H9 (cell line): ENCODE measurements at regions not wholly inside any gene's neighbourhood (a gene's known extent, or its start where the extent isn't known, plus 50 kb on each side); places are given as distances from the start of the nearest gene placed in this dataset.
A peak's percentile ranks its signal among the peaks of the same experiment; 100 is the strongest.

ENCODE experiments used
- DNase-seq: peaks from one replicate; pipeline ENCODE4 v3.0.0-alpha.2; 2017
- H2AFZ ChIP-seq: one replicate; pipeline ENCODE4 v1.6.1; 2013; ENCODE audit warnings: mild to moderate bottlenecking, low read length, control low read depth, moderate library complexity
- H2AK5ac ChIP-seq: 2 replicates; pipeline ENCODE4 v1.6.1; 2013; ENCODE audit warnings: low read length, control low read depth, mixed read lengths; ENCODE audit not compliant: insufficient read length
- H2BK120ac ChIP-seq: one replicate; pipeline ENCODE4 v1.6.1; 2013; ENCODE audit warnings: low read depth, mild to moderate bottlenecking, low read length, control low read depth, inconsistent platforms; ENCODE audit not compliant: poor library complexity, severe bottlenecking
- H2BK12ac ChIP-seq: 2 replicates; pipeline ENCODE4 v1.6.1; 2013; ENCODE audit warnings: low read length, control low read depth, mixed read lengths, low read depth; ENCODE audit not compliant: insufficient read length
- H2BK15ac ChIP-seq: 2 replicates; pipeline ENCODE4 v1.6.1; 2013; ENCODE audit warnings: low read depth, low read length, control low read depth
- H2BK20ac ChIP-seq: one replicate; pipeline ENCODE4 v1.6.1; 2013; ENCODE audit warnings: low read depth, mild to moderate bottlenecking, low read length, control low read depth, inconsistent platforms; ENCODE audit not compliant: poor library complexity, severe bottlenecking
- H2BK5ac ChIP-seq: 2 replicates; pipeline ENCODE4 v1.6.1; 2013; ENCODE audit warnings: low read length, control low read depth, mixed read lengths; ENCODE audit not compliant: insufficient read length
- H3K14ac ChIP-seq: 2 replicates; pipeline ENCODE4 v1.6.1; 2013; ENCODE audit warnings: low read length, control low read depth; ENCODE audit not compliant: insufficient read depth
- H3K18ac ChIP-seq: 2 replicates; pipeline ENCODE4 v1.6.1; 2013; ENCODE audit warnings: low read depth, mild to moderate bottlenecking, mixed read lengths, low read length, control low read depth; ENCODE audit not compliant: insufficient read length
- H3K23ac ChIP-seq: 2 replicates; pipeline ENCODE4 v1.6.1; 2013; ENCODE audit warnings: low read length, control low read depth, mixed read lengths, low read depth; ENCODE audit not compliant: insufficient read length
- H3K23me2 ChIP-seq: 2 replicates; pipeline ENCODE4 v1.6.1; 2013; ENCODE audit warnings: low read depth, mild to moderate bottlenecking, mixed read lengths, low read length, control low read depth; ENCODE audit not compliant: insufficient read length, poor library complexity, severe bottlenecking
- H3K27ac ChIP-seq: 2 replicates; pipeline ENCODE4 v1.5.1; 2013; ENCODE audit warnings: low read length, control low read depth, mixed read lengths, low read depth; ENCODE audit not compliant: insufficient read length
- H3K27me3 ChIP-seq: 2 replicates; pipeline ENCODE4 v1.6.1; 2013; ENCODE audit warnings: low read length, control low read depth, inconsistent platforms; ENCODE audit not compliant: insufficient read depth
- H3K4ac ChIP-seq: 2 replicates; pipeline ENCODE4 v1.6.1; 2013; ENCODE audit warnings: low read depth, mild to moderate bottlenecking, control low read depth, inconsistent platforms, low read length, moderate library complexity
- H3K4me1 ChIP-seq: 2 replicates; pipeline ENCODE4 v1.6.1; 2013; ENCODE audit warnings: low read length, control low read depth, inconsistent platforms; ENCODE audit not compliant: insufficient read depth
- H3K4me2 ChIP-seq: 2 replicates; pipeline ENCODE4 v1.6.1; 2013; ENCODE audit warnings: low read length, control low read depth, mixed read lengths; ENCODE audit not compliant: insufficient read length, insufficient read depth
- H3K56ac ChIP-seq: 2 replicates; pipeline ENCODE4 v1.6.1; 2013; ENCODE audit warnings: low read depth, mild to moderate bottlenecking, mixed read lengths, low read length, control low read depth; ENCODE audit not compliant: insufficient read length
- H3K79me1 ChIP-seq: 2 replicates; pipeline ENCODE4 v1.6.1; 2013; ENCODE audit warnings: low read depth, mild to moderate bottlenecking, moderate library complexity, low read length, control low read depth, inconsistent platforms; ENCODE audit not compliant: insufficient read depth, poor library complexity, severe bottlenecking
- H3K79me2 ChIP-seq: 2 replicates; pipeline ENCODE4 v1.6.1; 2013; ENCODE audit warnings: low read length, control low read depth, inconsistent platforms; ENCODE audit not compliant: insufficient read depth
- H3K9ac ChIP-seq: 2 replicates; pipeline ENCODE4 v1.6.1; 2013; ENCODE audit warnings: low read length, control low read depth, mixed read lengths; ENCODE audit not compliant: insufficient read length; ENCODE audit errors: extremely low read depth
- H3K9me3 ChIP-seq: one replicate; pipeline ENCODE4 v1.6.1; 2013; ENCODE audit warnings: low read depth, low read length, inconsistent platforms; ENCODE audit not compliant: control insufficient read depth
- H3T11ph ChIP-seq: one replicate; pipeline ENCODE4 v1.6.1; 2013; ENCODE audit warnings: mild to moderate bottlenecking, low read length, control low read depth, inconsistent platforms
- H4K20me1 ChIP-seq: one replicate; pipeline ENCODE4 v1.6.1; 2013; ENCODE audit not compliant: control insufficient read depth, insufficient read length, insufficient read depth
- H4K5ac ChIP-seq: 2 replicates; pipeline ENCODE4 v1.6.1; 2013; ENCODE audit warnings: low read depth, mild to moderate bottlenecking, mixed read lengths, low read length, control low read depth; ENCODE audit not compliant: insufficient read length
- H4K8ac ChIP-seq: replicated peaks from 2 replicates; pipeline ENCODE4 v1.6.1; 2013; ENCODE audit warnings: low read length, control low read depth, mixed read lengths, low read depth; ENCODE audit not compliant: insufficient read length
- H4K91ac ChIP-seq: 2 replicates; pipeline ENCODE4 v1.6.1; 2013; ENCODE audit warnings: low read depth, mild to moderate bottlenecking, moderate library complexity, mixed read lengths, low read length, control low read depth; ENCODE audit not compliant: insufficient read length
- H3K27ac Mint-ChIP-seq, 3 experiments: 2 replicates in 2 of 3; 3 replicates in 1 of 3; pipeline ENCODE4 v1.8.0; 2020 to 2021; ENCODE audit warnings: mixed read lengths in 3 of 3, mild to moderate bottlenecking in 1 of 3, moderate library complexity in 1 of 3
- H3K27me3 Mint-ChIP-seq: 2 replicates; pipeline ENCODE4 v1.8.0; 2021; ENCODE audit warnings: low read depth, mild to moderate bottlenecking, moderate library complexity, mixed read lengths
- H3K36me3 Mint-ChIP-seq, 3 experiments: 2 replicates in 2 of 3; 3 replicates in 1 of 3; pipeline ENCODE4 v1.8.0; 2020 to 2021; ENCODE audit warnings: low read depth in 3 of 3, mixed read lengths in 3 of 3; ENCODE audit not compliant: insufficient read depth in 1 of 3
- H3K4me1 Mint-ChIP-seq, 2 experiments: 2 replicates each; pipeline ENCODE4 v1.8.0; 2020; ENCODE audit warnings: mixed read lengths in 2 of 2
- H3K4me3 Mint-ChIP-seq, 2 experiments: 2 replicates in 1 of 2; 3 replicates in 1 of 2; pipeline ENCODE4 v1.8.0; 2020 to 2021; ENCODE audit warnings: mild to moderate bottlenecking in 2 of 2, mixed read lengths in 2 of 2, moderate library complexity in 1 of 2
- H3K9me3 Mint-ChIP-seq, 2 experiments: 2 replicates in 1 of 2; 3 replicates in 1 of 2; pipeline ENCODE4 v1.8.0; 2020; ENCODE audit warnings: mild to moderate bottlenecking in 2 of 2, mixed read lengths in 2 of 2, moderate library complexity in 1 of 2
- WGBS: extraction: QIAGEN DNeasy Blood & Tissue Kit; methylation state at CpG from one replicate; pipeline ENCODE4 v1.1.7; 2013; ENCODE audit warnings: missing lambda C conversion rate, low lambda C conversion rate, mixed read lengths; ENCODE audit not compliant: insufficient read length; ENCODE audit errors: extremely low coverage; 5-methylcytosine and 5-hydroxymethylcytosine counted together
- TF ChIP-seq, protein P1 (sequence below): fragments of 200-600 bp; sonication (generic); conservative IDR thresholded peaks from 3 replicates; pipeline ENCODE4 v1.8.0; 2021; ENCODE audit warnings: antibody characterized with exemption, mild to moderate bottlenecking

DNA sequence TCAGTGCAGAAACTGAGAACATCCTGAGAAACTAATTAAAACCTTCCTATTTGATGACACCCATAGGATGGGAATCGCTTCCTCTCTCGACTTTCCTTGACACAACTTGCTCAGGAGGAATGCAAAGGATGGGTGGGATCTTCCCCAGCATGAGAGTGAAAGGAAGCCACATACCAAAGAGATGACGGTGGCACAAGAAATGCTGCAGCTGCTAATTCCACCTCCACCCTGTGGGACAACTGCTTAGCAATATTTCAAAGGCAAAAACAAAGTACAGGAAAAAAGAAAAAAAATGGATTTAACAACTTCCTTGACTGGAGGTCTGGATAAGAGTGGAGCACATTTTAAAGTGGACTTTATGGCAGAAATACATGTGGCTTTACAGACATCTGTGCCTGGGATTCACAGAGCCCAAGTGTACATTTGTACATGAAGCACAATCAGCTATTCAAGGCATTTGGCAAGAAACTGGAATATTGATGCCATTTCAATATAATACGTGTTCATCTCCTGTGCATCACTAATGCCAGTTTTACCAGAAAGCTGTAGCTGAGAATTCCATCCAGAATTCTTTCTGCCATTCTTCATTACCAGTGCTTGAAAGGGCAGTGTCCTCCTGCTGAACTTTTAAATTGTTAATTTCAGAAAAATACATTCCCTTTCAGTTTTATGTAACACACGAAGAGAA lies 359.2 kb upstream of the ACTBL2 start:
- H3K4me1 Mint-ChIP-seq = peaks cover 25 to 43% of the 10 kb centered on the region in 2 experiments
- WGBS = no CpG with 5 or more reads among the region's 5 CpGs
- Histone ChIP-seq H2BK120ac (peak overlapping the region; percentile 96), H3T11ph (peak overlapping the region; percentile 85), H2AK5ac (no peak overlapping the region), H2BK5ac (no peak overlapping the region), H4K8ac (no peak overlapping the region), H4K5ac (no peak overlapping the region), H3K18ac (no peak overlapping the region), H3K4ac (no peak overlapping the region), H3K56ac (no peak overlapping the region), H4K20me1 (no peaks in the 10 kb centered on the region), H3K79me2 (no peaks in the 10 kb centered on the region), H3K14ac (no peak overlapping the region), H3K4me2 (peak overlapping the region; percentile 24), H2BK20ac (no peak overlapping the region), H4K91ac (no peak overlapping the region), H3K23me2 (no peaks in the 10 kb centered on the region), H3K27ac (peak overlapping the region; percentile 70), H3K4me1 (peaks cover 8% of the 10 kb centered on the region), H3K23ac (no peak overlapping the region), H2AFZ (no peak overlapping the region), H3K79me1 (no peaks in the 10 kb centered on the region), H3K9ac (no peak overlapping the region), H3K27me3 (no peaks in the 10 kb centered on the region), H2BK12ac (peak overlapping the region; percentile 89), H2BK15ac (no peak overlapping the region), H3K9me3 (no peaks in the 10 kb centered on the region)
- DNase-seq = peak; percentile 80
- H3K27ac Mint-ChIP-seq = peak overlapping the region in 2 of 3 experiments; percentile 68 to 84; a peak in 3 of 7 replicates
- peaks cover 0 to 9% (median 4%) of the 10 kb centered on the region in 3 experiments; a peak in 4 of 7 replicates for H3K36me3 Mint-ChIP-seq
- H3K9me3 Mint-ChIP-seq = peaks cover 2 to 6% of the 10 kb centered on the region in 2 experiments; a peak in 2 of 5 replicates
- H3K27me3 Mint-ChIP-seq = no peaks in the 10 kb centered on the region
- TF ChIP-seq, protein P1, sequence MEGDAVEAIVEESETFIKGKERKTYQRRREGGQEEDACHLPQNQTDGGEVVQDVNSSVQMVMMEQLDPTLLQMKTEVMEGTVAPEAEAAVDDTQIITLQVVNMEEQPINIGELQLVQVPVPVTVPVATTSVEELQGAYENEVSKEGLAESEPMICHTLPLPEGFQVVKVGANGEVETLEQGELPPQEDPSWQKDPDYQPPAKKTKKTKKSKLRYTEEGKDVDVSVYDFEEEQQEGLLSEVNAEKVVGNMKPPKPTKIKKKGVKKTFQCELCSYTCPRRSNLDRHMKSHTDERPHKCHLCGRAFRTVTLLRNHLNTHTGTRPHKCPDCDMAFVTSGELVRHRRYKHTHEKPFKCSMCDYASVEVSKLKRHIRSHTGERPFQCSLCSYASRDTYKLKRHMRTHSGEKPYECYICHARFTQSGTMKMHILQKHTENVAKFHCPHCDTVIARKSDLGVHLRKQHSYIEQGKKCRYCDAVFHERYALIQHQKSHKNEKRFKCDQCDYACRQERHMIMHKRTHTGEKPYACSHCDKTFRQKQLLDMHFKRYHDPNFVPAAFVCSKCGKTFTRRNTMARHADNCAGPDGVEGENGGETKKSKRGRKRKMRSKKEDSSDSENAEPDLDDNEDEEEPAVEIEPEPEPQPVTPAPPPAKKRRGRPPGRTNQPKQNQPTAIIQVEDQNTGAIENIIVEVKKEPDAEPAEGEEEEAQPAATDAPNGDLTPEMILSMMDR = no peak
- H3K4me3 Mint-ChIP-seq = no peak overlapping the region
